Large intestine (tissue), 3 donors: ENCODE measurements at regions not wholly inside any gene's neighbourhood (a gene's known extent, or its start where the extent isn't known, plus 50 kb on each side); places are given as distances from the start of the nearest gene placed in this dataset.
A peak's percentile ranks its signal among the peaks of the same experiment; 100 is the strongest.

Experiments used
- DNase-seq, 2 donors: peaks; one replicate each; pipeline versions ENCODE4 v3.0.0 to v3.0.0-alpha.2; 2013
- H3K27ac ChIP-seq: one replicate; pipeline ENCODE4 v1.5.1; 2013; ENCODE audit warnings: low read length
- H3K27me3 ChIP-seq: 2 replicates; pipeline ENCODE4 v1.6.1; 2013; ENCODE audit warnings: low read length; ENCODE audit not compliant: control insufficient read depth, insufficient read depth
- H3K36me3 ChIP-seq: 2 replicates; pipeline ENCODE4 v1.6.1; 2013; ENCODE audit warnings: low read length; ENCODE audit not compliant: control insufficient read depth, insufficient read depth
- H3K4me1 ChIP-seq: one replicate; pipeline ENCODE4 v1.6.1; 2013; ENCODE audit warnings: low read length; ENCODE audit not compliant: control insufficient read depth, insufficient read depth
- H3K4me3 ChIP-seq: one replicate; pipeline ENCODE4 v1.5.1; 2013; ENCODE audit warnings: low read length
- H3K9me3 ChIP-seq: one replicate; pipeline ENCODE4 v1.6.1; 2013; ENCODE audit warnings: mild to moderate bottlenecking, low read depth, low read length, moderate library complexity; ENCODE audit not compliant: control insufficient read depth
- WGBS: methylation state at CpG from one replicate; pipeline ENCODE4 v1.1.5; 2013; ENCODE audit warnings: low lambda C conversion rate; ENCODE audit not compliant: insufficient coverage; 5-methylcytosine and 5-hydroxymethylcytosine counted together

GRCh38 chr3:24793896-24794295 lies 299.2 kb upstream of the THRB start:
- H3K4me1 ChIP-seq: no peaks in the 10 kb centered on the region
- no CpG with 5 or more reads among the region's 5 CpGs for WGBS
- peaks cover 8% of the 10 kb centered on the region for H3K27me3 ChIP-seq
- DNase-seq: no peak
- H3K27ac ChIP-seq: no peak overlapping the region
- H3K9me3 ChIP-seq: no peaks in the 10 kb centered on the region
- H3K36me3 ChIP-seq: no peaks in the 10 kb centered on the region
- H3K4me3 ChIP-seq: no peak overlapping the region

- WGBS: no CpG with 5 or more reads among the region's 2 CpGs
- Histone ChIP-seq H3K36me3 (no peaks in the 10 kb centered on the region), H3K27me3 (peaks cover 8% of the 10 kb centered on the region), H3K9me3 (no peaks in the 10 kb centered on the region), H3K27ac (no peak overlapping the region), H3K4me1 (no peaks in the 10 kb centered on the region), H3K4me3 (no peak overlapping the region)
- no peak for DNase-seq
Observed at GRCh38 chr3:24802614-24803013, 308.0 kb upstream of the THRB start.

- DNase-seq: no peak
- no peaks in the 10 kb centered on the region for H3K4me1 ChIP-seq
- no CpG with 5 or more reads among the region's 1 CpG for WGBS
- no peaks in the 10 kb centered on the region for H3K9me3 ChIP-seq
- H3K36me3 ChIP-seq: no peaks in the 10 kb centered on the region
- peaks cover 4% of the 10 kb centered on the region for H3K27me3 ChIP-seq
- no peak overlapping the region for H3K27ac ChIP-seq
- H3K4me3 ChIP-seq: no peak overlapping the region
Observed at GRCh38 chr3:24804095-24804494, 309.4 kb upstream of the THRB start.

- WGBS: no CpG with 5 or more reads among the region's 5 CpGs
- Histone ChIP-seq H3K36me3 (no peaks in the 10 kb centered on the region), H3K4me3 (no peak overlapping the region), H3K4me1 (no peaks in the 10 kb centered on the region), H3K27ac (no peak overlapping the region), H3K27me3 (peaks cover 2% of the 10 kb centered on the region), H3K9me3 (no peaks in the 10 kb centered on the region)
- DNase-seq: no peak
Observed at GRCh38 chr3:24810881-24811280, 316.2 kb upstream of the THRB start.

- Histone ChIP-seq H3K27ac (no peak overlapping the region), H3K4me1 (no peaks in the 10 kb centered on the region), H3K9me3 (no peaks in the 10 kb centered on the region), H3K4me3 (no peak overlapping the region), H3K27me3 (no peaks in the 10 kb centered on the region), H3K36me3 (no peaks in the 10 kb centered on the region)
- no peak for DNase-seq
- 83% methylated on average over 1 of the region's 1 CpG for WGBS
Observed at GRCh38 chr3:24812116-24812515, 317.5 kb upstream of the THRB start.

- no peaks in the 10 kb centered on the region for H3K9me3 ChIP-seq
- H3K27ac ChIP-seq: no peak overlapping the region
- H3K4me1 ChIP-seq: no peaks in the 10 kb centered on the region
- no peaks in the 10 kb centered on the region for H3K36me3 ChIP-seq
- no peaks in the 10 kb centered on the region for H3K27me3 ChIP-seq
- WGBS: 100% methylated on average over 1 of the region's 1 CpG
- no peak overlapping the region for H3K4me3 ChIP-seq
- DNase-seq: no peak
Observed at GRCh38 chr3:24818055-24818454, 323.4 kb upstream of the THRB start.

GRCh38 chr3:24828011-24828410 lies 333.4 kb upstream of the THRB start:
- Histone ChIP-seq H3K27me3 (peaks cover 64% of the 10 kb centered on the region), H3K4me1 (peaks cover 6% of the 10 kb centered on the region), H3K4me3 (no peak overlapping the region), H3K36me3 (no peaks in the 10 kb centered on the region), H3K9me3 (peaks cover 5% of the 10 kb centered on the region), H3K27ac (no peak overlapping the region)
- DNase-seq: no peak
- WGBS: 83% methylated on average over 1 of the region's 4 CpGs

- peaks cover 6% of the 10 kb centered on the region for H3K4me1 ChIP-seq
- H3K27me3 ChIP-seq: peaks cover 66% of the 10 kb centered on the region
- H3K27ac ChIP-seq: no peak overlapping the region
- no peak overlapping the region for H3K4me3 ChIP-seq
- peaks cover 5% of the 10 kb centered on the region for H3K9me3 ChIP-seq
- peak in 1 of 2 donors; percentile 3 for DNase-seq
- H3K36me3 ChIP-seq: no peaks in the 10 kb centered on the region
- WGBS: no CpG with 5 or more reads among the region's 6 CpGs
Observed at GRCh38 chr3:24828551-24828950, 333.9 kb upstream of the THRB start.

- peaks cover 66% of the 10 kb centered on the region for H3K27me3 ChIP-seq
- DNase-seq: peak in 1 of 2 donors; percentile 26
- H3K9me3 ChIP-seq: peaks cover 5% of the 10 kb centered on the region
- H3K27ac ChIP-seq: no peak overlapping the region
- H3K4me3 ChIP-seq: no peak overlapping the region
- H3K4me1 ChIP-seq: peaks cover 6% of the 10 kb centered on the region
- no peaks in the 10 kb centered on the region for H3K36me3 ChIP-seq
- no CpG with 5 or more reads among the region's 51 CpGs for WGBS
Observed at GRCh38 chr3:24829011-24829581, 334.4 kb upstream of the THRB start.

- peak overlapping the region; percentile 38 for H3K4me3 ChIP-seq
- H3K27ac ChIP-seq: no peak overlapping the region
- peaks cover 6% of the 10 kb centered on the region for H3K4me1 ChIP-seq
- peak in 1 of 2 donors; percentile 24 for DNase-seq
- peaks cover 5% of the 10 kb centered on the region for H3K9me3 ChIP-seq
- no peaks in the 10 kb centered on the region for H3K36me3 ChIP-seq
- no CpG with 5 or more reads among the region's 37 CpGs for WGBS
- H3K27me3 ChIP-seq: peaks cover 66% of the 10 kb centered on the region
Observed at GRCh38 chr3:24829629-24830229, 335.1 kb upstream of the THRB start.
